Activated CD4-positive, CD25-positive, alpha-beta regulatory T cell (primary cell): ENCODE measurements at regions not wholly inside any gene's neighbourhood (a gene's known extent, or its start where the extent isn't known, plus 50 kb on each side); places are given as distances from the start of the nearest gene placed in this dataset.
"Not testable (repeated sequence)": the region's sequence is repeated elsewhere in the genome, so short reads cannot be mapped to it uniquely, and the experiment has no call there.

Experiments
- DNase-seq, 4 experiments: peaks; one replicate each; lab custom pipeline; 2025; lab: John Stamatoyannopoulos, UW

GRCh38 chr11:19627566-19627965 is 85.1 kb upstream of the NAV2 start:
- DNase-seq: no peak

- no peak for DNase-seq
Measured at GRCh38 chr11:19625438-19625837, 87.2 kb upstream of the NAV2 start.

- no peak for DNase-seq
Measured at GRCh38 chr11:19617696-19618523, 94.7 kb upstream of the NAV2 start.

GRCh38 chr11:19615341-19616183 is 97.1 kb upstream of the NAV2 start:
- no peak for DNase-seq

GRCh38 chr11:19614370-19614940 is 98.2 kb upstream of the NAV2 start:
- DNase-seq: no peak

- DNase-seq: not testable (repeated sequence)
Measured at GRCh38 chr11:19612025-19612424, 100.6 kb upstream of the NAV2 start.

GRCh38 chr11:19607656-19608360 is 104.8 kb upstream of the NAV2 start:
- DNase-seq: no peak

GRCh38 chr11:19606856-19607655 is 105.6 kb upstream of the NAV2 start:
- no peak for DNase-seq

- DNase-seq: no peak
Measured at GRCh38 chr11:19605520-19606371, 106.9 kb upstream of the NAV2 start.

GRCh38 chr11:19604679-19605375 is 107.8 kb upstream of the NAV2 start:
- DNase-seq: no peak

GRCh38 chr11:19603771-19604170 is 108.9 kb upstream of the NAV2 start:
- no peak for DNase-seq

GRCh38 chr11:19602891-19603290 is 109.7 kb upstream of the NAV2 start:
- DNase-seq: no peak

- no peak for DNase-seq
Measured at GRCh38 chr11:19602406-19602805, 110.2 kb upstream of the NAV2 start.

- DNase-seq: no peak
Measured at GRCh38 chr11:19601235-19601634, 111.4 kb upstream of the NAV2 start.

- DNase-seq: no peak
Measured at GRCh38 chr11:19599681-19600080, 113.0 kb upstream of the NAV2 start.

GRCh38 chr11:19598876-19599486 is 113.7 kb upstream of the NAV2 start:
- DNase-seq: no peak

GRCh38 chr11:19598456-19598855 is 114.2 kb upstream of the NAV2 start:
- DNase-seq: no peak

- DNase-seq: no peak
Measured at GRCh38 chr11:19597876-19598275, 114.8 kb upstream of the NAV2 start.

GRCh38 chr11:19597206-19597605 is 115.4 kb upstream of the NAV2 start:
- DNase-seq: no peak
